Mesenteric fat pad (tissue), 1 donor: ENCODE measurements at regions not wholly inside any gene's neighbourhood (a gene's known extent, or its start where the extent isn't known, plus 50 kb on each side); places are given as distances from the start of the nearest gene placed in this dataset.
"Not testable (repeated sequence)": the region's sequence is repeated elsewhere in the genome, so short reads cannot be mapped to it uniquely, and the experiment has no call there.

ENCODE experiments used
- DNase-seq: peaks from one replicate; pipeline ENCODE4 v3.0.0-alpha.2; 2020; ENCODE audit warnings: low spot score
- donor health status: DM: yes; HTN: yes; CAD: no.

DNA sequence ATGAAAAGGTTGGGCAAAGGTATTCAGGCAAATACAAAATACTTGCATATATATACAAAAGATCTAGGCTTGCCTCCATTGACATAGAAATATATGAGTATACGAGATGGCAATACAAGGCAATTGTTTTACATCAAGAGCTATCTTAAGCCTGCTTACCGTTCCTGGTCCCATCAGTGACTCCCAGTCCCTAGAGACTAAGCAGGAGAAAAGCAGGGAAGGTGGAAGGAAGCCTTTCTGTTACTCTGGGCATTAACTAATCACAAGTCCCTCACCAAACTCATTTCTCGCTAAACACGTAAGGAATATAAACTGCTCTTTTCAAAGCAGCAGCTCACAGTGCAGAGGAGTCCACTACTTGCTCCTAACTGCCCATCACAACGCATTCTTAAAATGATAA lies 125.2 kb downstream of the ZNF608 start:
- no peak for DNase-seq

DNA sequence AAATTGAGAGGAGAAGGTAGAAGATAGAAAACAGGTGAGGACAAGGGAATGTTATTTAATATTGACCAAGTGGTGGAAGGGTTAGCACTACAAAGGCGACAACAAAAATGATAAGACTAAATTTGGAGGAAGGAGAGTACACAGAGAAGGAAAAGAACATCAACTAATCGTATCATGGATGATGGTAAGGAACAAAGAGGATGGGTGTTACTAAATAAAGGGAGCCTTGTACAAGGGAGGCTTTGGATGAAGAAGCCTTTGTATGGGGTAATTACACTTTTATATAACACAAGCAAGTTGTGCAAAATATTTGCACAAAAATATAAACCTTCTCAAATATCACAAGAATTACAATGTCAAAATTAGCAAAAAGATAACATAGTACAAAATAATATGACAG lies 125.7 kb downstream of the ZNF608 start:
- DNase-seq: no peak

DNA sequence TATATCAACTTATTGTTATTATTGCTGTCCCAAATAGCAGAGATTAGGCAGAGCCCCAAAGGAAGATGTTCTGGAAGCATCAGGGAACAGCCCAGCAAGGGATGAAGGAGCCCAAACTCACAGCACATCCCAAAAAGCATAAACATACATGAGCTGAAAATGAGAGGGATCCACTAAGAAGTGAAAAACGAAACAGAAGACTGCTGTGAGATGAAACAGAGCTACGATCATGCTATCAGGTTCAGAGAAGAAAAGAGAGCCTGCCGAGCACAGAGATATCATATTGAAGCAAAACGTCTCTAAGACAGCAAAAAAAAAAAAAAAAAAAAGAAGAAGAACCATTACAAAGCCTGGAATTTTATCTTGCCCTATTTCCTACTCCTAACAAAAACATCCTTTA lies 127.3 kb downstream of the ZNF608 start:
- no peak for DNase-seq

DNA sequence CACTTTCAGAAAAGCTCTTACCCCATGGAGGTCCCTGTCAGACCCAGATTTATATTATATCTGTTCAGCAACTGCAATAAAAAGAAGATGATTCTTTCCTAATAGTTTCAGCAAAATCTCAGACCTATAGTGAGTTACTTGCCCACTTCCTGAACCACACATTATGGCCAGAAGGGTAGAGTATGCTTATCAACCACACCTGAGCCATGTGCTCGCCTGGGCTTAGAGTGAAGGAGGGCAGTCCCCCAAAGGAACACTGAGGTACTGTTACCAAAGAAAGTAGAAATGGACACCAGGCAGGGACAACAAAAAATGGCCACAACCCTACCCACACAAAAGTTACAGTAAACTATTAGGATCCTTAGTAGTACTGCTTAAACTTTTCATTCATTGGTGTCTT lies 128.7 kb downstream of the ZNF608 start:
- DNase-seq: no peak

DNA sequence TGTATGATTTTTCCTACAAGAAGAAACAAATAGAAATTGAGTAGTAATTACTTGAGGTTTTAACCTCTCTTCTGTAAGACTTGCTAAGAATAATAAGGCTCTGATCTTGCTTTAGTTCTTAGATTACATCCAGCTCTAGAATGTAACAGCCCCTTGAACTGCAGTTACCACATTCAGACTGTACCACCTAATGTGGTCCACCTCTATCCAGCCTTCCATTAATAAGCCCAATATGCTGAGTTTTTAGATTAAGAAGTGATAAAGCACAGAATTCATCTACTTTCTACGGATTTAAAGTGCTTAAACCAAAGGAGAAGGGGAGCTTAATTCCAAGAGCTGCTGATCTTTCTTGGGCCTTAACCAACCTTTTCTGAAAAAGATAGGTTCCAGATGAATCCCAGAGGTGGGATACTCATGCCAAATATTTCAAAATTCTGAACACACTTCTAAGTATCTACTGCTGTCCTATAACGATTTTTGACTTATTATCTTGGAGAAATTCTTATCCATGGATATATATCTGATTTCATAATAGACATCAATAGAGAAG lies 131.5 kb downstream of the ZNF608 start:
- DNase-seq: no peak

DNA sequence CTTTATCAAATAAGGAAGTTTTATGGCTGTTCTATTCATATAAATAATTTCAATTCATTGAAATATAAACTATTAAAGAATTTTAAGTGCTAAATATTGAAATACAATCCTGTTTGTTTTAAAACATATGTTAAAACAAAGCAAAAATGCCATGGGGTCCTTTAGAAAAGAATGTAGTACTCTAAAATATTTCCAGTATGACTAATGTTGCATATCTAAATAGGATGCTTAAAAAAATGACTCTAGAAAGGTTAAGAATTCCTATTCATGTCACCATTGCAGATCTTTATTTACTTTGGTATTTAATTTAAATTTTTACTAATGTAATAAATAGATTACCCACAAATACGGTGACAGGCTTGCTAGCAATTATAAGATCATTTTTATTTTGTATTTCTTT lies 132.3 kb downstream of the ZNF608 start:
- no peak for DNase-seq

DNA sequence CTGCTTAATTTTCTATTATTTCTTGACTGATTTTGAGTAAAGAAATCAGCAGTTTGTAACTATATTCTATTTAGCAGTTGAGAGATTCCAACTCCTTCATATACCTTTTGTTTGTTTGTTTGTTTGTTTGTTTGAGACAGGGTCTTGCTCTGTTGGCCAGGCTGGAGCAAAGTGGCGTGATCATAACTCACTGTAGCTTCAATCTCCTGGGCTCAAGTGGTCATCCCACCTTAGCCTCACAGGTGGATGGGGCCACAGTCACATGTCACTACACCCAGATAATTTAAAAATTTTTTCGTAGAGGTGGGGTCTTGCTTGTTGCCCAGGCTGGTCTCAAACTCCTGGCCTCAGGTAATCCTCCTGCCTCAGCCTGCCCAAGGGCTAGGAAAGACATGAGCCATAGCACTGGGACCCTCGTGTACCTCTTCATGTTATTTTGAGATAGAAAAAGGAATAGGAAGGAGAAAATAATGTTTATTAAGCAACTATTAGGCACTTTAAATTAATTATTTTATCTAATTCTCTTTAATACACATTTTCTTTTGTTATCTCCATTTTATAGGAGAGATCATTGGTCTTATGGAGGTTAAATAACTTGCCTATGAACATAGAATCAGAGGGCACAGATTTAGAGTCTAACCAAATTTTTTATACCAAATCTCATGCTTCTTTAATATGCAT lies 133.0 kb downstream of the ZNF608 start:
- no peak for DNase-seq

DNA sequence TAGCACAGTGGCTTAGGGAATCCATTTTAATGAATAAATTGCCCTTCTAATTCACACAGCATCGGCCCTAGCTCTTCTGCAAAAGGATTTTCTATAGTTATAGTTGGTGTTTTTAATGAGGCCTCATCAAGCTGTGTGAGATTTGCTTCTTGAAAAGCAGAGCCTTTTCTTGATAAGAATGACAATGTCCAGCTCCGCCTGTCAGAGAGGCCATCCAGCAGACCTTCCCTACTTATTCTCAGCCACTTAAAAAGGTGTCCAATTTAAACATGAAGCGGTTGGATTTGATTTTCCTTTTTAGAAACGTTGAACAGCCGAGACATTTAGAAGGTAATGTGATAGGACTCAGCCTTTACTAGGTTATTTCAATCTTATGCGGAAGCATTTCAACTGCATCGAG lies 134.4 kb downstream of the ZNF608 start:
- DNase-seq: no peak

DNA sequence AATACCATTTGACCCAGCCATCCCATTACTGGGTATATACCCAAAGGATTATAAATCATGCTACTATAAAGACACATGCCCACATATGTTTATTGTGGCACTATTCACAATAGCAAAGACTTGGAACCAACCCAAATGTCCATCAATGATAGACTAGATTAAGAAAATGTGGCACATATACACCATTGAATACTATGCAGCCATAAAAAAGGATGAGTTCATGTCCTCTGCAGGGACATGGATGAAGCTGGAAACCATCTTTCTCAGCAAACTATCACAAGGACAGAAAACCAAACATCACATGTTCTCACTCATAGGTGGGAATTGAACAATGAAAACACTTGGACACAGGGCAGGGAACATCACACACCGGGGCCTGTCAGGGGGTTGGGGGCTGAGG lies 135.2 kb downstream of the ZNF608 start:
- DNase-seq: not testable (repeated sequence)

DNA sequence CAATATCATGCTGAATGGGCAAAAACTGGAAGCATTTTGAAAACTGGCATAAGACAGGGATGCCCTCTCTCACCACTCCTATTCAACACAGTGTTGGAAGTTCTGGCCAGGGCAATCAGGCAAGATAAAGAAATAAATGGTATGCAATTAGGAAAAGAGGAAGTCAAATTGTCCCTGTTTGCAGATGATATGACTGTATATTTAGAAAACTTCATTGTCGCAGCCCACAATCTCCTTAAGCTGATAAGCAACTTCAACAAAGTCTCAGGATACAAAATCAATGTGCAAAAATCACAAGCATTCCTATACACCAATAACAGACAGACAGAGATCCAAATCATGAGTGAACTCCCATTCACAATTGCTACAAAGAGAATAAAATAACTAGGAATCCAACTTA lies 136.8 kb downstream of the ZNF608 start:
- not testable (repeated sequence) for DNase-seq

DNA sequence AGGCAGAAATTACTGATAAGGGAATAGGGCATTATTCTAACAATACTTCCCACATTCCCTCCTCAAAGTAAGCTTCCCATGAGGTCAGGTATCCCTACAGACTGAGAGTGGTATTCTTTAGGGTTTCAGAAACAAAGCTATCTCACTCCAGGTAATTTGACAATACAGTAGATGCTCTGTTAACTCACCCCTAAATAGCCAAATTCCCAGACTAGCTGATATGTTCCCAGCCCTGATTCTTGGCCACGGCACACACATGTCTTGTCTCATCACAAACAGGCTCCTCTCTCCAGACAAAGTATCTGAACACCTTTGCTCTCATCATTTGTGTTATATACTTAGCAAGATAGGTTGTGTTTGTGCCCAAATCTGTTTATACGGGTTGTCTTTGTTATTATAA lies 139.9 kb downstream of the ZNF608 start:
- DNase-seq: no peak

DNA sequence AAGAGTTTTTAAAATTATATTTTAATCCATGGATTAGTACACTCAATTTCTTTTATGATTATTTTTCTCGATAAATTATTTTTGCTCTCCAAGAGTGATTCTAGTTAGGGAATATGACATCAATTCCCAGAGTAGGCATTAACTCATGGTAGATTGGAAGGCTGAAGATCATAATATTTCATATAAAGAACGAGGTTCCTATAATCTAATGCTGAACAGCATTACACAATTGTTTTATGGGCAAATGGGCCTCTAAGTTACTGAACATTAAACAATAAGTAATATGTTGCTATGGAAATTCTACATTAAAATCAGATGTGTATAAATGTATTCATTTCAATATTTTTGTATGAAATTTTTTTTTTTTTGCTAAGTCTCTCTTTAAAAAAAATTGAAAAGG lies 140.3 kb downstream of the ZNF608 start:
- no peak for DNase-seq

DNA sequence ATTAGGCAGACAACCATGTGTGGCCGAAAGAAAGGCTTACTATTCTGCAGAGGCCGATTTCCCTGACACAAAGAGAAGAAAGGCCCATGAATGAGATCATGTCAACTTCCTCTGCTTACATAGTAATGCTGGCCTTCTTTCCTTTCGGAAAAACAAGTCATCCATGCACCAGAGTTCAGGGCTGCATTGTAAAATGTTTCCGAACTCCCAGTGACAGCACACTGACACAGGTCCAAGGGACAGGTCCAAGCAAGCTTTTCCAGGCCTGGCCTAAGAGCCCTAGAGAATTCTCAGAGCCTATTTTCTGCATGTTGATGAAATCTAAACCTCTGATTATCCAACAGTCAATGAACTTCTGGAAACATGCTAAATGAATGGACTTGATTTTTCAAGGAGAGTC lies 140.9 kb downstream of the ZNF608 start:
- no peak for DNase-seq

DNA sequence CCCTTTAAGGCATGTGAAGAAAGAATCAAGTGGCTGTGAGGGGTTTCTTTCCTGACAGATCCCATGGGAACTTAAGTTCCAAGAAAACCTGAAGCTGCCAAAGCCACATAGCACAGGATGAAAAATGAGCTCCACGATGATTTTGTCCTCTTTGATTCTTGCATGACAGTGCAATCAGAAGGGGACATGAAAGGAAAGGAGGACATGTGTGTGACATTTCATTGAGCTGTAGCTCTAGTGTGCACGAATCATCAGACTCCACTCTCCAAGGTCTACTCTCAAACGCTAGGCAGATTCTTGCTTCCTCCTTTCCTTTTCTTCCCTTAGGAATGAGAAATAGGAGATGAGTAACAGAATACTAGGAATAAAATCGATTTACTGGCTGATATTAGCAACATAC lies 142.0 kb downstream of the ZNF608 start:
- no peak for DNase-seq

DNA sequence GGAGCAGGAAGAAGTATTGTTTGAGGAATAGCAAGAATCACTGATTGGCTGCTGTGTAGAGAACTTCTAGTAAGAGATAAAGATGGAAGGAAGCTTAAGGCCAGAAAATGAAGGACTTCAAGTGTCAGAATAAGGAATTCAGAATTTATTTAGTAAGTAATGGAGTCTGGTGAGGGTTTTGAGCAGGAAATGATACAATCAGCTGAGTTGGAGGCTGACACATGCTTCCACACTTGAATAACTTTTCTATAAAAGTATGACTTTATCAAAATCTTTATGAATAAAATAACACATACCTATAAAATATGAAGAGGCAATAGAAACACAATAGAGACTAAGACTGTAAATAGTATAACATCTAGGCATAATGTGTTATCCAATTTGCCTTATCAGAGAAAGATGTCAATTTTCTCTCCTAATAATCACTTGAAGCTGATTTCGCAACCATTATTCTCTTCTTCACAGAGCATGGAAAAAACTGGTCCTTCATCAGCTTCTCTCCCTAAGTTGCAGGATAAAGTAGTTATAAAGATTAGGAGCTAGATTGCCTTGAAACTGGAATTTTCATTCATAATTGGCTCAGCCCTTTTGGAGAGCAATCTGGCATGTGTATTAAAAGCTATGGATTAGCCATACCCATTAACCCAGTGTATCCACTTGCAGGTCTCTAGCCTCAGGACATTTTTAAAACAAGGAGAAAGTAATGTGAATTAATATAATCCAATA lies 143.4 kb downstream of the ZNF608 start:
- no peak for DNase-seq

DNA sequence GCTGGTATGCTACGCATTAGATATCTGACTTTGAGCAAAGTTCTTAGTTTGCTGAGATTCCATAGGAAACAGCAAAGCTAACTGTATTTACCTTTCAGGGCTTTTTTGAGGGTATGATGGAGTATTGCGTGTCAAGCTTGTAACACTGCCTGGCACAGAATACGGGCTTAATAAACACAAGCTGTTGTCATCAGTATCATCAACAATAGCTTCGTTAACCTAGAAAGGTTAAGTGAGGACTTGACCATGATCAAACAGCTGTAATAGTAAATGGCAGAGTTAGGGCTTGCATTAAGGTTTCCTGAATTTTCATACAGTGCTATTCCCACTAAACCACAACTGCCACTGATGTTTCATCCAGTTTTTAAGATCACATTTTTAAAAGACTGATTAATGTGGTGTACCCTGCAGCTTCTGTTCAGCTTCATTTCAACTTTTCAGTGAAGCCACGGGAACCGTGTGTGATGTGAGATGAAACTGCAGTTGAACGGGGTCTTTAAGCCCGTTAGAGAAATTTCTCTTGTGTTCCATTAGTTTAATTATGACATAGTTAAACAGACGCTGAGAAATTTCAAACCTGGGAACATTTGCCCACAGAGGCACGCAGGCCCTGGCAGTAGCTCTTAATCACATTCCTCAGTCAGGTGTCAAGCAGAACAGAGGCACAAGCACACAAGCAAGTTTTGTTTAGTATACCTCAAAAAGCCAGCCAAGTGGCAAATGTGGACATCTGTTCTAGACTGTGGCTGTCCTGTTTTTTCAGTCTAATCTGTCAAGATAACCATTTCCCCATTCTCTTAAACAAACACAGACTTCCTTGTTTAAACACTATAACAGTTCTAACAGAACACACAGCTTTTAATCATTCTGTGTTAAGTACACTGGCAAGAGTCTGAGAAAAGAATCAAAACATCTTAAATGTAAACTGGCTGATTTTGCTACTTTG lies 147.1 kb downstream of the ZNF608 start:
- DNase-seq: no peak

DNA sequence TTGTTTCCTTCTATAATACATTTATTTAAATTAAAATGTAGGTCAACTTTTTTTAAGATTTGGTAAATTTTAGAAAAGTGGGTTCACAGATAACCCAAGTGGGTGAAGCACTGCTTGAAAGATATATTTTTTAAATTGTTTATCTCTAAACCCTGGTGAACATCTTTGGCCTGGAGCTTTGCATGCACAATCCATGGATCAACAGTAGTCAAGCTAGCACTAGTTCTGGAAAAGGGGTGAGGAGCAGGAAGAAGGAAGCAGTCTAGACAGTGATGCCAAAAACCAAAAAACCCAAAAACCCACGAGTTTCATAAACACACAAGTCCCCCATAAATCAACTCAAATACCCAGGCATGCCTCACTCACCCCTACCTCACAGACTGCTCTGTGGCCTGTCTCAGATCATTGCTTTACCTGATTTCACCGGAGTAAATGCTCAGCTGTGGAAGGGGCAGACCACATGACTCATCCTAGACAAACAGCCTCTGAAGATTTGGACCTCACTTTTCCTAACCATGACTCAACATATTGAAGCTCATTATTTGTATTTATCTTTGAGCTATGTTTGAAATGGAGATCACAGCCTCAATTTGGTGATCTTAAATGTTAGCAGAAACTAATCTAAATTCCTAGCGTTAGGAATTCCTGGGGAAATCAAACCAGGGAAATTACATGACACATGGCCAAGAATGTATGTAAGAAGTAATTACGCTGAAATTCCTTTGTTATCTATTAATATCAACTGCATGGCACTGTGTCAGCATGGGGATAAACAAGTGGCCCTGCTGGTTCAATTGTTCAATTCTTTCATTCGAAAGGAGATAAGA lies 149.6 kb downstream of the ZNF608 start:
- DNase-seq: no peak

DNA sequence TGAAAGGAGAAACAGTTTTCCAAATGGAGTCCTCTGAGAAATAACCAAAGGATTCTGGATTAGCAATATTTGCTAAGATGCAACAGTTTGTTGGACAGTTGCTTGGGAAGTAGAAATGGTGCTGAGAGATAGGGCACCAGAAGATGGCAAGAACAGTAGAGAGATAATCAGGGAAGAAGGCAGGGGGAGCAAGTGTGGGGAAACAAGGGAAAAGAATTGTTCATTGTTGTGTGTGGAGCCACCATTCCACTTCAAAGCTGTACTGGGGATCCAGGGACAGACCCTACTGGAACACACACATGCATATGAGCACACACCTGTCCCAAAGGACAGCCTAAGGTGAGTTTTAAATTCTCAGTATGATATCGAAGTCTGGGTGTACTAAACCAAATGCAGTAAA lies 152.5 kb downstream of the ZNF608 start:
- DNase-seq: no peak

DNA sequence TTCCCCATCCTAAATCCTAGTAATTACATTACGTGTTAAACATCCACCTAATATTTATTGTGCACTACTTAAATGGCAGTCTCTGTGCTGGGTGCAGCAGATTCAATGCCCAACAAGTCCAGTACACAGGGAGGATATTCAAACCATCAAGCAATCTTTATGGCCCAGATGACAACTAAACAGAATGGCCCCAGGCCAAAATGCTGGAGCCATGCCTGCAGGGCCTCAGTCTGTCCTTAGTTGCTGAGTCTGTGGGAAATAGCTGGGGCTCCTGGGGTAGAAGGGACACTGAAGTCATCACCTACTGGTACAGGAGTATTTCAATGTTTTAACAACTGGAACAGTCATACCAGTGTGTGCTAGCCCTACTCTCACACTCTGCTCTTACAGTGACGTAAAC lies 153.5 kb downstream of the ZNF608 start:
- no peak for DNase-seq

DNA sequence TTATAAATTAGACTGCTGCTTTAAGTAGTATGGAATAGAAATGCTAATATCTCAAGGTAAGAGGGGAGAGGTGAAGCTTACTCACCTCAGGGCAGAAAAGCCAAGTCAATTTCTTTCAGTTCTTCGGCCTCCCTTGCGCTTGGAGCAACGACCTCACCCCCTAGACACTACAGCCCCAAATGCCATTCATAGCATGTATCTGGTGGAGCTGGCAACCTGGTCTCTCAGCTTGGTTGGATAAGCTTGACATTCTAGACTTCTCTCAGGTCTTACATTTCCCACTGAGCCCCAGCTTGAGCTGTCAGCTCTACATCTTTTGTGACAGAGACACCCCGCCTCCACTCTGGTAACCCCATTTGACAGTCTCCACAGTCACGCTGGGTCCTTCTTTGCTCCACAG lies 154.9 kb downstream of the ZNF608 start:
- DNase-seq: no peak

DNA sequence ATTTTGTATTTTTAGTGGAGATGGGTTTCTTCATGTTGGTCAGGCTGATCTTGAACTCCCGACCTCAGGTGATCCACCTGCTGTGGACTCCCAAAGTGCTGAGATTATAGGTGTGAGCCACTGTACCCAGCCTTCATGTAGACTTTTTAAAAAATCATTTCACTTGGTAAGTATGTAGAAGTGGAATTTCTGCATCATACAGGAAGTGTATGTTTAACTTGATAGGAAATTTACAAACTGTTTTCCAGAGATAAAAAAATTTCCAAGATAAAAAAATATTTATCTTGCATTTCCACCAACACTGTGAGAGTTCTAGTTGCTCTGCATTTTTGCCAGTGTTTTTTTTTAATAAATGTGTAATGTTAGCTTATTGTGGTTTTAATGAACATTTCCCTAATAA lies 155.8 kb downstream of the ZNF608 start:
- DNase-seq: no peak
